CD4-positive, alpha-beta T cell treated with Interleukin-10 for 1 hour (primary cell): ENCODE measurements at regions not wholly inside any gene's neighbourhood (a gene's known extent, or its start where the extent isn't known, plus 50 kb on each side); places are given as distances from the start of the nearest gene placed in this dataset.

Experiments used
- DNase-seq: peaks from one replicate; pipeline ENCODE4 v3.0.0-alpha.2; 2020

DNA sequence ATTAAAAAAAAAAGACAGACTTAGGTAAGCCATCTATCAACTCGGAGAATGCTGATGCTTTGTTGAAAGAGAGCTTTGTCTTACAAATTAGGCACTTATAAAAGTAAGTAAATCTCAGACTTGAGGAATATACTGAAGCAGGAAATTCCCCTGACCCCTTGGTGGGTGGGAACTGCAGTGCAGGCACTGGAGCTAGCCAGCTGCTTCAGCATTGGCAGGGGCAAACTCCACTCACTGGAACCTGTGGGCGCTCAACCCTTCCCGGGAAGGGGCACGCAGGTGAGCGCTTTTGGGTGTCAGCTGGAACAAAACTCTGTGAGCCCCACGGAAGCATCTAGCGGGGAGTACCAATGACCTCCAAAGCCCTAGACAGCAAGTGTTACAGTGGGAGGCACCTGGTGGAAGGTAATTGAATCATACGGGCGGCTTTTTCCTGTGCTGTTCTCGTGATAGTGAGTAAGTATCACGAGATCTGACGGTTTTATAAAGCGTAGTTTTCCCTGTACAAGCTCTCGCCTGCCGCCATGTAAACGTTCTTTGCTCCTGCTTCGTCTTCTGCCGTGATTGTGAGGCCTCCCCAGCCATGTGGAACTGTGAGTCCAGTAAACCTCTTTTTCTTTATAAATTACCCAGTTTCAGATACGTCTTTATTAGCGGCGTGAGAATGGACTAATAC is 628.0 kb upstream of the CDH18 start:
- no peak for DNase-seq

DNA sequence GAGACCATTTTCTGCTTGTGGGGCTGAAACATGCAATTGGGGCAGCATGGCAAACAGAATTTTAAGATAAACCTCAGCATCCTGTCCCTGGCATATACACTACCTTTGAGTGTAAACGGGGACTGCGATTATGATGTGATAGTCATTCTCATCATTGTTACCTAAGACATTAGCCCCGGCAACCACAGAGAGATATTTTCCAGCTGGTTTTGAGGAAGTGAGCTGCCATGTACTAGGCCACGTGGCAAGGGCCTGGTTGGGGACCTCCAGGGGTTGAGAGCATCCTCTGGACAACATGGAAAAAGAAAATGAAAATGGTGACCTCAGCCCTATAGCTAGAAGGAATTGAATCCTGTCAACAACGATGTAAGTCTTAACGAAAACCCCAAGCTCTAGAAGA is 623.6 kb upstream of the CDH18 start:
- DNase-seq = no peak

DNA sequence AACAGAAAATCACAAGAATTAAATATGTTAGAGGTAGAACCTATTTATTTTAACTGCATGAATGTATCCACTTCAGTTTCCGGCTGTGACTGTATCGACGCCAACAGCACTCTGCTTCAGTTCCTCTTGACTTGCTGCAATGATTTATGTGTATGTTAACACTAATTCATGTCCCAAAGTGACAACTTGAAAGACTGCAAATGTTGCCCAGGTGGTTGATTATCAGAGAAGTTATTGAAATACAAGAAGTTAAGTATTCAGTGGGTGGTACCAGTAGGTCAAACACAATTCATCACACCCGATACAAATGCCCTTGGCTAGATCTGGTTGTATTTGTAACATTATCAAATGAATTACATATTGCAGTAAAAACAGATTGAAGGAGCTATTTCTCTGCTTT is 622.7 kb upstream of the CDH18 start:
- no peak for DNase-seq

DNA sequence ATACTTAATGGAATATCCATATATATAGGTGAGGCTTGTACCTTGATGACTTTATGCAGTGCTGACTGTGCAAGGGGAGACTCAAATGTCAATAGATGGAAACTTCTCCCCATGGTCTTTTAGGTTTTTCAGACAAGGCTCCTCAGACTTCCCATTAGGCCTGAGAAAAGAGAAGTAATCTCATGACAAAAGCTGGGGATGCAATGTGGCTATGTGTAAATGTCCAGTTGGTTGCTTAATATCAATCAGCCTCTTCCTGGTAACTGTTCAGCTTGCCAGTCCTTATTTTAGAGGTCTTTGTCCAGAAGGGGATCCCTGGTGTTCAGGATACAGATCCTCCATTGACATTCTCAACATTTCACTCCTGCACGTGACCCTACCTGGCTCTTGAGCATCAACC is 621.1 kb upstream of the CDH18 start:
- DNase-seq = no peak

DNA sequence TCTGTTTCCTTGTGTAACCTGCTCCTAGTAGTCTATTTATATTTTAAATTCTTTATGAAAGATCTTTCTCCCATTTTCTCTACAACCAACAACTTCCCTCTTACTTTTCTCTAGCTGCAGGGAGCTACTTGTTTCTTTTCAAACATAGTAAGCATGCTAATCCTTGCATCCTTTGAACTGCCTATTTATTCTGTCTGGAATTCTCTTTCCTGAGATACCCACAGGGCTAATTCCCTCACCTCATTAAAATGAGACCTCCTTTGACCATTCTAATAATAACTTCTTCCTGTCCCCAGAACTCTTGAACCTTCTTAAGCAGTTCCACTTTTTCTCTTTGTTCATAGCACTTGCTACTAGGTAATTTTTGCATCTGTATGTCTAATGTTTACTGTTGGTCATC is 620.6 kb upstream of the CDH18 start:
- no peak for DNase-seq

DNA sequence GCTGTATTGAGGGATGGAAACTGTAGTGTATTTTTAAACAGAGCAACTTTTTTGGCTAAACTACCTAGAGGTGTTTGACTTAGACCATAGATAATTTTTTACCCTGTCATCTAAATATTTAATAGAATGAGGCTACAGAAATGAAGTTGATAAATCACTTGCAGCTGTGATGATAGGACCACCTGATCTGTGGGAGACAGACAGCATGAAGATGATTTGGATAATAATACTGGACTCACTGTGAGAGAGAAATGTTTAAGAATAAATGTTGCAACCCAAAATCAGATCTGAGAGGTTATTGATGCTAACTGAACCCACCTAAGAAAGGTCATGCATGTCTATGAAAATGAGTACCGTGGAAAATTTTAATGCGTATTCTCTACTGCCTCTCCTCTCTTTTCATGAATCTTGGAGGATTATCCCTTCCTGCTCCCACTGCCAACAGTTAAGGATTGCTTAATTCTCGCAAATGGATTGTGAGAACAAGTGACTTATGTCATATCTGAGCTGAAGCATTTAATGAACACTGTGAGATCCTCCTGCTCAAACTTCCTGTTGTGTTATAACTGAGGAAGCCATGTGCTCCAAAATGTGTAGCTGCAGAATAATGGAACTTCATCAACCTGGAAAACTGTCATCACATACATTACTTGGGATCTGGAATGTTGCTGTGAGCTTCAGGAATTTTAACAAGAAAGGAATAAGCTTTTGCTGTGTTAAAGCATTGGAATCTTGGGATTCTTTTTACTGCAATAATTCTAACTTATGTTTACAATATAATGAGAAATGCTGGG is 617.9 kb upstream of the CDH18 start:
- no peak for DNase-seq

DNA sequence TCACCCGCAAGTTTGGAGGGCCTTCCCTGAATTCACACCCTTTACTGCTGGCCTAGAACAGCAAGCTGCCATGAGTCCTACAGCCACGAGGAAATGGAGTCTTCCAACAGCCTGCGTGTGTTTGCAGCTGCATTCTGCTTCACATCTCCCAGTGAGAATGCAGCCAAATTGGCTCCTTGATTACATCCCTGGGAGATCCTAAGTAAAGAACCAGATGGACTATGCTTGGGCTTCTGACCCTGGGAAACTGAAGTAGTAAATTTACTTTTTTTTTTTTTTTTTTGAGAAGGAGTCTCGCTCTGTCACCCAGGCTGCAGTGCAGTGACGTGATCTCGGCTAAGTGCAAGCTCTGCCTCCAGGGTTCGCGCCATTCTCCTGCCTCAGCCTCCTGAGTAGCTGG is 617.0 kb upstream of the CDH18 start:
- no peak for DNase-seq

DNA sequence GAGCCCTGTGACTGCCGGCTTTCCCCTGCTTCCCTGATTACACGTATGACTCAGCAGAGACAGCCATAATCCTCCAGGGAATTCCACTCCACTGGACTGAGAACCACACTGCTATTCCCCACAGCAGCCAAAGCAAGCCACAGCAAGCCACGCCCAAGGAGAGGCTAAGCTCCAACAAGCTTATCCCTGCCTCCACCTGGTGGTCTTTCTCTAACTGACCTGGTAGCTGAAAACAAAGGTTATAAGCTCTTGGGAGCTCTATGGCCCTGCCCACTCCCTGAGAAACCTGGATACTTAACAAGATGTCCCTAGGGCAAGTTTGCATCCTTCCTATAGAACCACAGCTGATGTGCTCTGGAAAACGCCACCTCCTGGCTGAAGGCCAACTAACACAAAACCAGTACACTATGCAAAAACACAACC is 613.7 kb upstream of the CDH18 start:
- no peak for DNase-seq

DNA sequence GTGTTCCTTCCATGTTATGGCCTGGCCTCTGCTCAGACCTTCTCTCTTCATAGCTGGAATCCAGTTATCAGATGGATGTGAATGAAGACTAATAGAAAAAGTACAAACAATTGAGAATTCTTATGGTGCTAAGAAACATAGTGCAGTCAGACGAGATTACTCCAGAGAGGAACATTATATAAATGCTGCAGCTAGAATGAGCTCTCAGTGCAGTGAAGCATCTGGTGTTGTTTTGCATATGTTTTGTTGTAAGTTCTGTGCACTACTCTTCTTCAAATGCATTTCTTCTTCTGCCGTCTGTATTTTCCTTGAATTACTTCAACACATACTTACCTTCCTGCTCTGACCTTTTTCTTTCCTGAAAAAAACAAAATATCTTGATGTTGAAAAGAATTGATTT is 602.4 kb upstream of the CDH18 start:
- no peak for DNase-seq

DNA sequence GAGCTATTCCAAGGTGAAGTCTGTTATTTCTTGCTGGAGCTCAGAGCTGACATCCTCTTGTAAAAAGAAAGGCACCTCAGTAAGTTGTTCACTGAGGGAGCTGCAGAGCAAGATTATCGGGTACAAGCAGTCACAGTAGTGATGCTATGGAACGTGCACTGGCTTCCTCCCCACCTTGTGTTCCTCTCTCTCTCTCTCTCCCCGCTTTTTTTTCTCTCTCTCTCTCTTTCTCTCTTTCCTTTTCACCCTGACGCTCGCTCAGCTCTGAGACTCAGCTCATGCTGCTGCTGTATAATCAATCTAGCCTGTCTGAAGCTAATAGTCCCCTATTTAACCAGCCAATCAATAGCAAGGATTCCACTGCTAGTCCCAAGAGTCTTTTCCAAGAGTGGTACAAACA is 587.6 kb upstream of the CDH18 start:
- DNase-seq = no peak

DNA sequence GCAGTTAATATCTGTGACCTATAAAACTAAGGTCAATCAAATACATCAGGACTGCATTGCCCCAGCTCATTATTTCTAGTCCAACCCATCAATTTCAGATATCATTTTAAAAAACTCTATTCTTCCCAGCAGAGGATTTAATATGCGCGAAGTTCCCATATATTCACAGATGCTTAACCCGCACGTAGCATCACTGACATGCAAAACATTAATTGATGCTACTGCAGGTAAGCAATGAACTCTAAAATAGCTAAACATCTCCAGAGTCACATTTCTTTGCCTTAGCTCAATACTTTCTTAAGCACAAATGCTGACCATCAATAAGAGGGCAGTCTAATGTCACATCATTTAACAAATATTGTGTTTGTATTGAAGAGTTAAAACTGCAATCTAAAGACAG is 586.6 kb upstream of the CDH18 start:
- DNase-seq = no peak

DNA sequence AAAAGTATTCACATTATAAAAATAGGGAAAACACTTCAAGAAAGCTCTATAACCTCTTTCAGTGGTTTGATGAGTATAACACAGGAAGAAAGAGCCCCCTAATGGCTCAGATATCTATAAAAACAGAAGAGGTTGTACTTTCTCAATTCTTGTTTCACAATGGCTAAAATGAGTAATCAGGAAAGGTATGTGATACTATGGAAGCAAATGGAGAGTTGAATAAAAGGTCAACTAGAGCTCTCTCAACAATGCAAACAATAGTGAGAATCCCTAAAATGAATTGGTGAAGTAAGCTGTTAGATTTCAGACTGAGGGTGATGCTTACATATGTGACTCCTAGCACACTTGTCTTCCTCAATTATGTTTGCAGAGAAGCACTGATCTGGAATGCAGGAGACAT is 584.6 kb upstream of the CDH18 start:
- DNase-seq = no peak

DNA sequence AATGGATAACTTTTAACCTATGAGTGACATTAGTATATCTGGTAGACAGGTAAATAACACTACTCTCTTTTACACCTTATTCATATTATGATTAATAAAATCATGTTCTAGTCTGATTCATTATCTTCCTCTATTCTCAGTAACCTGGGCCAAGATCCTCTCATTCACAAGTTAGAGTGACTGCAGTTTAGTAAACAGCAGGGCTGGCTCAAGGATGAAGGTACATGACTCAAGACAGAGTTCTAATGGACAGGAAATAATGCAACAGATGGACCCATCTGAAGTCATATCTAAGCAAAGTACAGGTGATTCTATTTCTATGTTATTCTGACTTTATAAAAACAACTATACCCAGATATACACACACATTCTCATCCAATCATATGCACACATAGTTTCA is 582.5 kb upstream of the CDH18 start:
- DNase-seq = no peak

DNA sequence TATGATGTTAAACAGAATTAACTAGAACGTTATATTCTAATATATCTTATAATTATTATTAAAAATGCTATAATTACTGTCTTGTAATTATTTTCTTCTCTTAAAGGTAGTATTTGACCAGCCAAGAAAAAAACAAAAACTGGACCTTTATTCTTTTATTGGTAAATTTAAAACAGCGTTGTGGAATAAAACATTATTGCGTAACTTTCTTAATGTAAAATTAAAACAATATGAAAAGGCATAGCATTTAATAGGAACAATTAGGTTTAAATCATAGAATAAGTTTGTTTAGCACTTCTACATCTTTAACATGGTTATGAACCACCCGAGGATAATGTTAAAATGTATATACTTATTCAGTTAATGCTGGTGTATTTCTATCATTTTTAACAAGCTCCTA is 574.5 kb upstream of the CDH18 start:
- DNase-seq = no peak

DNA sequence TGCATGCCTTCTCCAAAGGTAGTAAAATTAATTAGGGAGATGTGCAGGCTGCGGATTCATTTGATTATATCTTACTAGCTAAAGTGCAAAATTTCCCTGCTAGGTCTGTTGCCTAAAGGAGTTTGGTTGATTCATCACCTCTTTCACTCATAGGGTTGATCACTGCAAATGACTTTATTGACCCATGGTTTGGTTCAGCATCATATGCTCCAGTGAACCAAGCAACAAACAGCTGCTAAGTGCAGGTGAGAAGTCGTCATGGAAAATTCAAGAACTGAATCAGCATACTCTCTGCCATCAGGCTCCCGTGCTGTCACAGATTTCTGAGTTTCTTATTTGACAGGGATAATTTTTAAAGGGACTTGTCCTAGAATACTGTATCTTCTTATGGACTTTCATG is 571.8 kb upstream of the CDH18 start:
- DNase-seq = no peak

DNA sequence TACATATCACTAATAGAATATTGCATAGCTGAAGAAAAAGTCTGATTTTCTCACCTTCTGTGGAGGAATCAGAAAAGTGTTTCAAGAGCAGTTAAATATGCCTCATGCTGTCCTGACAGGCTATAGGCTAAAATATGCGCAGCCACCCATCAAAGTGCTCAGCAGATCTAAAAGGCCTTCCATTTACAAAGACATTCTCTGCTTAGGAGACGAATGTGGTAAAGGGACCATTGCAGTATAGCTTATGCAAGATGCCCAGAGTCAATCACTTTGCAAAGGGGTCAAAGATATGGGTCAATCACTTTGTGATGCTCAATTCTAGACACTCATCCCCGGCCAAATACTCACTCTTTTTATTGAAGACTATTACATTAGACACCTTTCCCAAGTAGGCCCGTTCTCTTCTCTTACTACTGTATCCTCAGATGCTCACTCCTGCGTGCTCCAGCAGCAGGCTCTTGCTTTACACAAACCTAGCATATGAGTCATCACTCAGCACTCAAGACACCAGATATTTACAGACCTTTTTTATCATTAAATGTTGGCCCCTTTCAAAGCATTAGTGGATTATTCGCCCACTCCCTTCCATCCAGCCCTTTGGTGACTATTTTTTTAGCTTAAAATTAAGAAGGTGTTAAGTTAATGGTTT is 568.2 kb upstream of the CDH18 start:
- DNase-seq = no peak

DNA sequence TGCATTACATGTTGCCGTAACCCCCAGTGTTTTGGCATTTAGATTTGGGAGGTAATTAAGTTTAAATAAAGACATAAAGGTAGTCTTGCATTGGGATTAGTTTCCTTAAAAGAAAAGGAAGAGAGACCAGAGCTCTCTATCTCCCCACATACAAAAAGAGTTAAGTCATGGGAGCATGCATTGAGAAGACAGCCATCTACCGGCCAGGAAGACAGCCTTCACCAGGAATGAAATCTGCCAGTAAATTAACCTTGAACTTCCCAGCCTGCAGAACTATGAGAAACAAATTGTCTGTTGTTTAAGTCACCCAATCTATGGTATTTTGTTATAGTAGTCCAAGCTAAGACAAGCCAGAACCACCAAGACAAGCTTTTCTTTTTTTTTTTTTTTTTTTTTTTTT is 567.0 kb upstream of the CDH18 start:
- DNase-seq = no peak

DNA sequence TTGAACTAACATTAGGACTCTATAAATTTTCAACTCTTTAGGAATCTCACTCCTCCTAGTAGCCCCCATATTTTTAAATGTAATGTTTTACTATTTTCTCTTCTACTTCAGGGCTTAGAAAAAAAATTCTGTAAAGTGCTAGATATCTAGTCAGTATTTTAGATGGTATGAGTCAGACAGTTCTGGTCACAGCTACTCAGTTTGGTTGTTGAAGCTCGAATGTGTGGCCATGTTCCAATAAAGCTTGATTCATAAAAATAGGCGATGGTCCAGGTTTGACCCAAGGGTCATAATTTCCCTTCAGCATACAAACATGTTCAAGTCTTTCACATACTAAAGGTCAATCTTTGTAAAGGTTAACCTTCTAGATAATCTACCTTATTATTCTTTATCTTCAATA is 566.0 kb upstream of the CDH18 start:
- no peak for DNase-seq

DNA sequence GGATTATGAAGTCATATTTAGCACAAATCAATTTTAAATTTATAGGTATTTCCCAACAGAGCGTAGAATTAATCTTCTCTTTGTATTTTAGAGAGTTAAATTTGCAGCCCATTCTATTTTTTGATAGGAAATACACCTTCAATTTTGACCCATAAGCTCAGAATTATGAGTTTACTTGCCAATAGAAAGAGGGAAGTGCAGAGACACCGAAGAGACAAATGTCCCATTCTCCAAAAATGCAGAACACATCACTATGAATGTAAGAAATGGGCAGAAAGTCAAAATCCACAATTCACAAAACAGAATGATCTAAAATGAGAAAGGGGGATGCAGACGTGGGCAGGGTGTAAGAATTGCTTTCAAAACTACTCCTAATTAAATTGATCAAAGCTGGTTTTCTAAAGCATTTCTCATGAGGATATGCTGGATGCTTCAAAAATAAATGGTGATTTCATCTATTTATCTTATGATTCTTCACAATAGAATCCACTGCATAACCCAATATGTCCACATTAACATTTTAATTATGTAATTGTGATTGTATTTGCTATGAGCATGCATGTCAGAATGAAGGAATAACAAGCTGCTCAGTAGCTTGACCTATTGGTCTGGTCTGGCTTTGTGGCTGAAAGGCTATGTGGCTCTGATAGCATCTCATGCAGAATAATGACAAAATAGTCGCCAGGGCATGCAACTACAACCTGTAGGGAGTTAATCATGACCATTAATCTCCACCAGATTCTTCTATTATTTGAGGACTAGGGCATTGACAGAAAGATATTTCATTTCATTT is 550.1 kb upstream of the CDH18 start:
- DNase-seq = no peak

DNA sequence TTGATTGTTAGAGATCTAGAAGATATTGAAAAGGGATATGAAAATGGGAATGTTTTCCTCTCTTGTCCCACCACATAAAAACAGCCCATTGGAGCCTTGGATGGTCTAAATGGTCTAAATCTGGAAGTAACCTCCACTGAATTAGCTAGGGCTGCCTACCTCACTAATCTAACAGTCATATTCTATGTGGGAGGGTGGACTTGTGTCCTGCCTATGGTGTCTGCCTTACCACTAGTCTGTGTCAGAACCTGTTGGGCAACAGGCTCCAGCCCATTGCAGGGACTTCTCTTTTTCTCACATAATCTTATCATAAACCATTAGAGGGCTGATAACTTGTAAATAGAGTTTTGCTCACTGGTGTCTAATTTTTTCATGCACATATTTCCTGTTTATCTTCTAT is 548.8 kb upstream of the CDH18 start:
- DNase-seq = no peak

DNA sequence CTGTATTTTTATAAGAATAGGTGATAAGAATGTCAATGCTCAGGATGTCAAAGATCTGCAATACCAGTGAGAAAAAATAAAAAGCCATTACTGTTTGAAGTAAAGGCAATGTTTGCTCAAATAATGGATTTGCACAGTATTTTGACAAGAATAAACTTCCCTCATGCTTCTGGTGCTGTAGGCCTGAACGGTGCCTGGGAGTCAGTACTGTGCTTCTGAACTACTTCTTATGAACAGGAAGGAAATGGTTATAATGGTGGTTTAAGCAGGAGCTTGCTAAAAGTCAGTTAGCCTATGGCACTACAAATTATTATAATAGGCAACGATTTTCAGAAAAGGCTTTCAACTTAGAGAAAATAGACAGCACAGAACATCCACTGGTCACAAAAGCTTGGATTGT is 548.3 kb upstream of the CDH18 start:
- no peak for DNase-seq

DNA sequence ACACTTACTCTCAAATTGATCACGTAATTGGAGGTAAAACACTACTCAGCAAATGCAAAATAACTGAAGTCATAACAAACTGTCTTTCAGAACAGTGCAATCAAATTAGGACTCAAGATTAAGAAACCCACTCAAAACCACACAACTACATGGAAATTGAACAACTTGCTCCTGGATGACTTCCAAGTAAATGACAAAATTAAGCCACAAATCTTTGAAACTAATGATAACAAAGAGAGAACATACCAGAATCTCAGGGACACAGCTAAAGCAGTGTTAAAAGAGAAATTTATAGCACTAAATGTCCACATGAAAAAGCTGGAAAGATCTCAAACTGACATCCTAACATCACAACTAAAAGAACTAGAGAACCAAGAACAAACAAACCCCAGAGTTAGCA is 540.5 kb upstream of the CDH18 start:
- DNase-seq = no peak

DNA sequence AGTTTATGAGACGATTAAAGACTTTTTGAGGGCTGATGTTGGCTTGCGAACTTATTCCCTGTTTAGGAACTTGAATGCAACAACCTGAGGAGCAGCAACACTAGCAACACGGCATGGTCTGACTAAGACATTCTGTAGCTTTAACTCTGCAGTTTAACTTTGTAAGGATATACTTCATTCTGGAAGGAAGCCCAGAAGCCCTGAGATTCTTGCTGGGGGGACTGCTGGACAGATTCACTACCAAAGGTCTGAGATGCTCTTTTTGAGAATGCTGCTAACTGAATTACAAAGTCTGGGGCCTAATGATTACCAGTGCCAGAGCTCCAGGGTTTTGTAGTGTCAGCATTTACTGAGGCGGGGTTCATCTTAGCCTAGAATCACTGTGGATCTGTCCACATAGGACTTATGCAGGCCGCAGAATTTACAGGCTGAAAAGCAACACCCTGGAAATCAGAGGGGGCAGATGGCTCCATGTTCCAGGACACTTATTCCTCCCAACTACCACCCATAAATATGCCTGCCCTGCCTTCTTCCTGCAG is 537.1 kb upstream of the CDH18 start:
- no peak for DNase-seq
